ENCODE measurements at regions not wholly inside any gene's neighbourhood (a gene's known extent, or its start where the extent isn't known, plus 50 kb on each side); places are given as distances from the start of the nearest gene placed in this dataset.
"Not testable (repeated sequence)": the region's sequence is repeated elsewhere in the genome, so short reads cannot be mapped to it uniquely, and the experiment has no call there.

DNA sequence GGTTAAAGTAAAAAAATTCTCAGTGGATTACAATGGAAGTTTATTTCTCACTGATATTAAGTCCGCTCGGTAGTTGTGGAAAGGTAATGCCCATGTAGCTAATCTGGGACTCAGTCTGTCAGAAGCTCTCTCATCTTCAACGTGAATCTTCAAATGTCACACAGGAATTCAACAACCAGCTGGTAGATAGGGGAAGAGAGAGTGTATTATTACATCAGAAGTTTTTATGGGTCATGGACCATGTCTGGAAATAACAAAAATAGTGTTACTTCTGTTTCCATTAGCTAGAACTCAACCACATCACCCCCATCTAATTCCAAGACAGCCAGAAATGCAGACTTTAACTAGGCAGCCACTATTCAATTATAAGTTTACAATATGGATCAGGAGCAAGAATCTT, 506.1 kb upstream of the HTR2C start:
- DNase-seq, result no peak

GRCh38 chrX:114075073-114075673, 508.7 kb upstream of the HTR2C start:
- DNase-seq, result no peak

GRCh38 chrX:114073926-114074325, 510.0 kb upstream of the HTR2C start:
- no peak for DNase-seq

- no peak for DNase-seq
Measured at GRCh38 chrX:114071412-114071811, 512.5 kb upstream of the HTR2C start.

- no peak for DNase-seq
Measured at GRCh38 chrX:114065577-114066223, 518.2 kb upstream of the HTR2C start.

- no peak for DNase-seq
Measured at GRCh38 chrX:114061226-114061625, 522.7 kb upstream of the HTR2C start.

GRCh38 chrX:114058988-114059418, 524.9 kb upstream of the HTR2C start:
- no peak for DNase-seq

- not testable (repeated sequence) for DNase-seq
Measured at GRCh38 chrX:114057422-114057821, 526.5 kb upstream of the HTR2C start.

GRCh38 chrX:114051667-114052315, 532.1 kb upstream of the HTR2C start:
- DNase-seq, result no peak

- DNase-seq, result no peak
Measured at GRCh38 chrX:114050075-114050796, 533.6 kb upstream of the HTR2C start.

DNA sequence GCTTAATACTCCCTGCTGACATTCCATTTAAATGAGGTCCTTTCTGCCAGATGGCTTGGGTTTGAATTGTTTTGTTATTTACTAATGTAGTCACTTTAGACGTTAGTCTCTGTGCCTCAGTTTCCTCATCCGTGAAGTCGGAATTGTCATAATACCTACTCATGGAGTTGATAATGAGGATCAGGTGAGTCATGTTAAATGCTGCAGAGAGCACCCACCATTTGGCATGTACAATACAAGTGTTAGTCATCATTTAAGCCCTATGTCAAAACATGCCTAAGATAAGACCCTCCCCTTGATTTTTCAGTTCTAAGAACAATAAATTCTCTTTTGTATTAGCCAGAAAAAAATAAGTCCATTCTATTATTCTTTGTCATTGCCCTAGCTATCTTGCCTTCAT, 534.8 kb upstream of the HTR2C start:
- DNase-seq, result no peak

DNA sequence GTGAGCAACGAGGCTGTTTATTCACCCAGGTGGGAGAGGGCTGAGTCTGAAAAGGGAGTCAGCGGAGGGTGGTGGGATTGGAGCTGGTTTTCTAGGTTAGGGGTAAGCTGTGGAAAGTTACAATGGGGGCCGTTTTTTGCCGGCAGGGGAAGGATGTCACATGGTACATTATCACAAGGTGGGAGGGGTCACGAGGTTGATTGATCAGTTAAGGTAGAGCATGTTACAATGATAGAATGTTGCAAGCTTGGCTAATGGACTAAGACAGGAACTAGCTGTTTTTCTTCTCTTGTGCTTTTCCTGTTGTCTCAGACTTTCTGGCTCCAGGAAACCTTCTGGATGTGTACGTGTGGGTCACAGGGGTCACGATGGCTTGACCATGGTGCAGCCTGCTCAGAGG, 536.3 kb upstream of the HTR2C start:
- no peak for DNase-seq

DNA sequence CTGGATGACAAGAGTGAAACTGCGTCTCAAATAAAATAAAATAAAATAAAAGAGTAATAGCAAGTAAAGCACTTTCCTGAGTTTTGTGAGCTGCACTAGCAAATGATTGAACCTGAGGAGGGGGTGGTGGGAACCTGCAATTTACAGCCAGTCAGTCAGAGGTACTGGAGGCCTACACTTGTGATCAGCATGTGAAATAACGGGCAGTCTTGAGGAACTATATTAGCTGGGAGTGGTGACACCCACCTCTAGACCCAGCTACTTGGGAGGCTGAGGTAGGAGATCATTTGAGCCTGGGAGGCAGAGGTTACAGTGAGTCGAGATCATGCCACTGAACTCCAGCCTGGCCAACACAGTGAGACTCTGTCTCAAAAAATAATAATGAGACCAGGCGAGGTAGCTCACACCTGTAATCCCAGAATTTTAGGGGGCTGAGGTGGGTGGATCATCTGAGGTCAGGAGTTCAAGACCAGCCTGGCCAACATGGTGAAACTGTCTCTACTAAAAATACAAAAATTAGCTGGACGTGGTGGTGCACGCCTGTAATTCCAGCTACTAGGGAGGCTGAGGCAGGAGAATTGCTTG, 537.1 kb upstream of the HTR2C start:
- DNase-seq, result no peak

DNA sequence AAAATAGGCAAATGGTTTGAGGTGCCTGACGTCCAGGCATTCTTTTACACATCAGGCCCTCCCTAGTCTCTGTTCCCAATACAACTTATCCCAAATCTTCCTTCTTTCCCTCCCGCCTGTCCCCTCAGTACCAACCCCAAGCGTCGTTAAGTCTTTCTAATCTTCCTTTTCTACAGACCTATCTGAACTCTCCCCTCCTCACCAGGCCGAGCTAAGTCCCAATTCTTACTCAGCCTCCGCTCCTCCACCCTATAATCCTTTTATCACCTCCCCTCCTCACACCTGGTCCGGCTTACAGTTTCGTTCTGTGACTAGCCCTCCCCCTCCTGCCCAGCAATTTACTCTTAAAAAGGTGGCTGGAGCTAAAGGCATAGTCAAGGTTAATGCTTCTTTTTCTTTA, 542.4 kb upstream of the HTR2C start:
- DNase-seq, result not testable (repeated sequence)

GRCh38 chrX:114040661-114041269, 543.1 kb upstream of the HTR2C start:
- DNase-seq, result not testable (repeated sequence)

GRCh38 chrX:114040111-114040510, 543.8 kb upstream of the HTR2C start:
- DNase-seq, result not testable (repeated sequence)

GRCh38 chrX:114038358-114038757, 545.5 kb upstream of the HTR2C start:
- DNase-seq, result no peak

DNA sequence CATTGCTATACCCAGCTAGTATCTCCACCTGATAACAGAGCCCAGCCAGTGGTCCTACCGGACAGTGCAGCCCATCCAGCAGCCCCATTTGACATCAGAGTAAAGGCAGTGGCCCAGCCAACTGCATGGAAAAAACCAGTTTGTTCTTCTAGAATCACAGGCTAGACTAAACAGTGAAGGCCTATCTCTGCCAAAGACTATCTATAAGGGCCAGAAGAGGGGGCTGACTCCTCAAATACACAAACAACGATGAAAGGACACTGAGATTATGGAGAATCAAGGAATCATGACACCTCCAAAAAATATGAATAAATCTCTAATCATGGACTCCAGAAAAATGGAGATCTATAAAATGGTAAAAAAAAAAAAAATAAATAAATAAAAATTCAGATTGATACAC, 546.4 kb upstream of the HTR2C start:
- DNase-seq, result no peak

DNA sequence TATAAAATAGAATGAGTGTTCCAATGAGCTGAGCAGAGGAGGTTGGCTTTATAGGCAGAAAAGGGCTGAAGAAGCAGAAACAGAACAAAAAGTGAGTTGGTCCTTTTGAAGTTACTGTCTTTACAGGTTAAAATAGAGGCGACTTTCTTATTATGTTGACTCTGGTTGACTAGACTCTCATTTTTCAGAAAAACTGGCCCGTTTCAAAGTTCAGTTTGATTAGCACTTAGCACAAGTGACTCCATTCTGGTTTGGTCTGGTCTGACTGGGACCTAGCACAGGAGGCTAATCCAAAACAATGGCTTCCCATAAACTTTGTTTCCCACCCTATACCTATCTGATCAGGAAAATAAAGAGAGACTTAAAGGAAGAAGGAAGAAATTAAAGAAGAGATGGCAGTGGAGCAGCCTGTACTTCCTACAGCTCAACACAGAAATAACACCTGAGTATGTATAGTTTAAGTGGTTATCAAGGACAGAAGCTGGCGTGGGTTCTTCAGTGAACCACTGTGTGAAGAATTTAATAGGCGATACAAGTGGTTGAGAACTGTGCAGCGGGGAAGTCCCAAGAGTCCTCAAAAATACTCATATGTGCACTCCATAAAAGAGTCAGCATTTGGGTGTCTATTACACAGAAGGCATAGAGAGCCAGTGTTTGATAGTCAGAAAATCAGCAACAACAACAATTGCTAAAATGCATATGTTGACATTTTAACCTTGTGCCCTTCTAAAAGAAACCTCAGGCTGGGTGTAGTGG, 554.8 kb upstream of the HTR2C start:
- no peak for DNase-seq

DNA sequence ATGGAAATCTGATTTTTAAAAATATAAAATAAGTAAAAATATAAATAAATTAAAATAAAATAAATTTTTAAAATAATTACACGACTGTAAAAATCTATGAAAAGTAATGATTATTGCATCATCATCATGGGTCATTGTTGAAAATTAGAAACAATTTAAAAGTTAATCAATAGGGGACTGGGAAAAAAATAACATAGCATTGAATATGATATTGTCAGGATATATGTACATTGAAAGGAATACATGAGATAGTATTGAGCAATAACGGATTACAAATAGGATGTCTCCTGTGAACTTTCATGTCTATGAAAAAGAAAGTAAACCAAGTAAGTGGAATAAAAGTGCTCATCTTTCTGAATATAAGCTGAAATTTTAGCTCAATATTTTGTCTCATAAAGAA, 566.8 kb upstream of the HTR2C start:
- DNase-seq, result no peak

DNA sequence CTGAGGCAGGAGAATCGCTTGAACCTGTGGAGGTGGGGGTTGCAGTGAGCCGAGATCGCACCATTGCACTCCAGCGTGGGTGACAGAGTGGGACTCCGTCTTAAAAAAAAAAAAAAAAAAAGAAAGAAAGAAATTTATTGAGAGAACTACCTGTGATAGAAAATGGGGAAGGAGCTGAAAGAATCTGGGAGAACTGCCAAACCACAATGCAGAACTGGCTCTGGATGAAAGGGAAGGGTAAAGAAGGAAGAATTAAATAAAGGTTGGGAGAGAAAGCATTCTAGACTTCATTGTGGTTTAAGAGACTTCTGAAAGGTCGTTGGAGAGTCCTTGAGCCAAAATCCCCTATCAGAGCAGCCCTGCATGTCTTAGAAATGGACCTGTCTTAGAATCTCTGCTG, 567.9 kb upstream of the HTR2C start:
- DNase-seq, result no peak

GRCh38 chrX:114006664-114007063, 577.2 kb upstream of the HTR2C start:
- DNase-seq, result no peak
